ENCODE measurements at regions not wholly inside any gene's neighbourhood (a gene's known extent, or its start where the extent isn't known, plus 50 kb on each side); places are given as distances from the start of the nearest gene placed in this dataset.

- TF ChIP-seq CTCF (IDR thresholded peaks at IDR 0.05) (peak; percentile 52 to 77 (median 72)), POLR2A (IDR thresholded peaks at IDR 0.05) (no peak)
These were observed 264.1 kb downstream of the OTUD1 start for GRCh38 chr10:23702977-23703414.
